ENCODE measurements at regions not wholly inside any gene's neighbourhood (a gene's known extent, or its start where the extent isn't known, plus 50 kb on each side); places are given as distances from the start of the nearest gene placed in this dataset.

DNA sequence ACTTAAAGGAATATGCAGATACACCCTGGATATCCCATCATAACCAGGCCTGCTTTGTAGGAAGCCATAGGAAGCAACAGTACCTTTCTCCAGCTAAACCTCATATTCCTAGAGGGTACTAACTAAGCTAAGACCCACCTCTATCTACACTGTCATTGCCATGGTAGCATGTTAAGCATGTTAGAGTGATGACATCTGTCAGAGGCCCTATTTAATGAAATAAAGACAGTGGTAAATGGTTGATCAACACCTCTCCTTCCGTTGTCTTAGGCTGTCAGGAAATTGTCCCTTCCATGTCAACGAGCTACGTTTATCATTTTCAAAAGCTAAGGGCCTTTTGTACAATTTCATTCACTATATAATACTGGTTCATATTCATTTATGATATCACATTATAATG is 251.1 kb upstream of the PSMD7 start:
- no peaks in the 10 kb centered on the region for H3K36me3 ChIP-seq (replicated peaks)
- no peak for TF ChIP-seq CTCF (IDR thresholded peaks at IDR 0.05; ENCODE audit: low read depth, low read length, missing control alignments)
- no peak for DNase-seq
- no peak overlapping the region for H3K27ac ChIP-seq
- no peak overlapping the region for H3K4me3 ChIP-seq (ENCODE audit: low read depth, low read length)
- in situ Hi-C loops (cut with HindIII; ENCODE audit: low pct_ligation_motif_present, low sequenced_read_pairs): no loop called here
- no peaks in the 10 kb centered on the region for H3K27me3 ChIP-seq (replicated peaks)

DNA sequence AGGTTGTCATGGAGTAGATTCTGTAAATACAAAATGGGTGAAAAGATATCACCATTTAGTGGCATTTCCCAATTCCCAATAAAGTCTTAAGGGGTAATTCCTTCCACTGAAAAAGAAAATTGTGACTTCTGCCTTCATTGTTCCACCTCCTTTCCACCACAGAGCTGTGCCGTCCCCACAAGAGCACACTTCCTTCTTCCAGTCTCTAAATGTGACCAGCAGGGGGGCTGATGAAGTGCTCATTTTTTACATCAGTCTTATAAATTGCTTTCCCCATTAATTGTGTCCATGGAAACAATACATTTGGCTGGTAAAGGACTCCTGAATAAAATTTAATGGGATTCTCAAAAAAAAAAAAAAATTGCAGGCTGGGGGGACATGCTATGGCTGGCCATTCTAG is 260.8 kb upstream of the PSMD7 start:
- in situ Hi-C loops (cut with HindIII; ENCODE audit: low pct_ligation_motif_present, low sequenced_read_pairs): no loop called here
- DNase-seq: peak; percentile 5
- Histone ChIP-seq H3K27ac (no peak overlapping the region), H3K36me3 (replicated peaks) (no peaks in the 10 kb centered on the region), H3K27me3 (replicated peaks) (no peaks in the 10 kb centered on the region), H3K4me3 (ENCODE audit: low read depth, low read length) (no peak overlapping the region)
- peak; percentile 49 for TF ChIP-seq CTCF (IDR thresholded peaks at IDR 0.05; ENCODE audit: low read depth, low read length, missing control alignments)

GRCh38 chr16:74034862-74035261 is 261.8 kb upstream of the PSMD7 start:
- no peak overlapping the region for H3K27ac ChIP-seq
- no peaks in the 10 kb centered on the region for H3K36me3 ChIP-seq (replicated peaks)
- peak; percentile 16 for DNase-seq
- in situ Hi-C loops (cut with HindIII; ENCODE audit: low pct_ligation_motif_present, low sequenced_read_pairs): no loop called here
- no peaks in the 10 kb centered on the region for H3K27me3 ChIP-seq (replicated peaks)
- TF ChIP-seq CTCF (IDR thresholded peaks at IDR 0.05; ENCODE audit: low read depth, low read length, missing control alignments): peak; percentile 43
- no peak overlapping the region for H3K4me3 ChIP-seq (ENCODE audit: low read depth, low read length)

- in situ Hi-C loops (cut with HindIII; ENCODE audit: low pct_ligation_motif_present, low sequenced_read_pairs): no loop called here
- DNase-seq: no peak
- Histone ChIP-seq H3K27me3 (replicated peaks) (no peaks in the 10 kb centered on the region), H3K36me3 (replicated peaks) (no peaks in the 10 kb centered on the region), H3K4me3 (ENCODE audit: low read depth, low read length) (no peak overlapping the region), H3K27ac (no peak overlapping the region)
- TF ChIP-seq CTCF (IDR thresholded peaks at IDR 0.05; ENCODE audit: low read depth, low read length, missing control alignments): no peak
Observed at GRCh38 chr16:74034200-74034599, 262.4 kb upstream of the PSMD7 start.

DNA sequence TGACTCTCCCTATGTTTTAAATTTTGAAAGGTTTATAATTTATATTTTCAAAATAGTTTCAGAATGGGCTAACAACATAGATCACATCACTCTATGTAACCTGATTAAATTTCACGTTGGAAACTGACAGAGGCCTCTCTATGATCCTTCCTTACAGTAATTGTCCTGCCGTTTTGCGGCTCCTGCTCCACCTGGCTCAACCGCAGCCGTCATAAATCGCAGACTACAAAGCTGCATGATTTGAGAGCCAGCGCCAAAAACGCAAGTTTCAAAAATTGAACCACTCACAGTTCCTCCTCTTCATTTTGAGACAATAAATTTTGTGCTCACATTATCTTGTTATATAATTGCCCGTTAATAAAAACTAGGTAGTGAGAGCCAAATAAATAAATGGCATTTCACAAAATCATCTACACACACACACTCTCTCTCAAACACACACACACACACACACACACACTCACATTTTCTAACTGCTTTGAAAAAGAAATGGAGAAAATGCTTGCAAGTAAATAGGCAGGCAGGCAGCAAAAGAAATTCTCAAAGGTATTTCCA is 263.1 kb upstream of the PSMD7 start:
- TF ChIP-seq CTCF (IDR thresholded peaks at IDR 0.05; ENCODE audit: low read depth, low read length, missing control alignments): no peak
- no peak overlapping the region for H3K27ac ChIP-seq
- H3K27me3 ChIP-seq (replicated peaks): no peaks in the 10 kb centered on the region
- no peak overlapping the region for H3K4me3 ChIP-seq (ENCODE audit: low read depth, low read length)
- no peaks in the 10 kb centered on the region for H3K36me3 ChIP-seq (replicated peaks)
- no peak for DNase-seq
- in situ Hi-C loops (cut with HindIII; ENCODE audit: low pct_ligation_motif_present, low sequenced_read_pairs): no loop called here

DNA sequence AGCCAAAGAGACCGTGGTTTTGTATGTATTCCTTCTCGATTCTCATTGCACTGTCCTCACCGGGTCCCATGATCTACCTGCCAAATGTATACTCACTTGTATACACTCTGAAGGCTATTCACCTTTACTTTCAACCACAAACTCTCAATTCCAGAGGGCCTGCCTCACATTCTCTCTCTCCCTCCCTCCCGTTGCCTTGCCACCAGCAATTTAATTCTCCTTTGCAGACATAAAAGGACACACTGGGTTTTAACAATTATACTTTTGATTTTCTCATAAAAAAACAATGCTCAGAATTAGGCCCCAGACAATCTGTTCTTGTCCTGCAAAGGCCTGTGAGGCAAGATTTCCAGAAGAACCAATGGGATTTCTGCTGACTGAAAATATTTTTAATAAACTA is 265.1 kb upstream of the PSMD7 start:
- H3K27me3 ChIP-seq (replicated peaks): no peaks in the 10 kb centered on the region
- H3K27ac ChIP-seq: no peak overlapping the region
- no peaks in the 10 kb centered on the region for H3K36me3 ChIP-seq (replicated peaks)
- H3K4me3 ChIP-seq (ENCODE audit: low read depth, low read length): no peak overlapping the region
- in situ Hi-C loops (cut with HindIII; ENCODE audit: low pct_ligation_motif_present, low sequenced_read_pairs): no loop called here
- DNase-seq: no peak
- TF ChIP-seq CTCF (IDR thresholded peaks at IDR 0.05; ENCODE audit: low read depth, low read length, missing control alignments): no peak
